IMR-90 (cell line): ENCODE measurements at regions not wholly inside any gene's neighbourhood (a gene's known extent, or its start where the extent isn't known, plus 50 kb on each side); places are given as distances from the start of the nearest gene placed in this dataset.

Experiments used
- ATAC-seq: fragments of 200-7000 bp; cut with Tn5 transposase; 2 replicates; pipeline ENCODE4 v1.9.1; 2020; ENCODE audit warnings: low read depth, mild to moderate bottlenecking, moderate library complexity
- BruUV-seq: library from RNA; stranded (reverse); fragments of 400-500 nt; replicated peaks from 2 replicates; lab custom pipeline; 2021; lab: Mats Ljungman, UMichigan
- CTCF ChIA-PET: fragments of 300-600 bp; formaldehyde crosslinking; extraction: SDS; loops from one replicate; lab custom pipeline; 2021; ENCODE audit warnings: antibody characterized with exemption; lab: Yijun Ruan, JAX
- POLR2A ChIA-PET: fragments of 300-600 bp; sonication (Branson Sonifier 250); formaldehyde crosslinking; loops from one replicate; lab custom pipeline; 2022; ENCODE audit warnings: antibody characterized with exemption; ENCODE audit not compliant: unreplicated experiment; lab: Charles Lee
- DNase-seq: peaks from one replicate; pipeline ENCODE4 v3.0.0; 2013
- H2AFZ ChIP-seq: replicated peaks from 2 replicates; pipeline ENCODE3; 2013; ENCODE audit warnings: low read length, mild to moderate bottlenecking; ENCODE audit not compliant: poor library complexity
- H2AK5ac ChIP-seq: 2 replicates; pipeline ENCODE4 v1.6.1; 2013; ENCODE audit warnings: low read depth, low read length, inconsistent platforms
- H2AK9ac ChIP-seq: replicated peaks from 2 replicates; pipeline ENCODE3; 2013; ENCODE audit warnings: mild to moderate bottlenecking, low read depth, low read length, moderate library complexity; ENCODE audit not compliant: poor library complexity
- H2BK120ac ChIP-seq: 2 replicates; pipeline ENCODE4 v1.6.1; 2013; ENCODE audit warnings: low read depth, low read length, inconsistent platforms
- H2BK15ac ChIP-seq: 3 replicates; pipeline ENCODE4 v1.6.1; 2013; ENCODE audit warnings: low read depth, low read length, inconsistent platforms
- H2BK20ac ChIP-seq: 2 replicates; pipeline ENCODE4 v1.6.1; 2013; ENCODE audit warnings: low read depth, mild to moderate bottlenecking, inconsistent platforms, low read length, moderate library complexity
- H2BK5ac ChIP-seq: 2 replicates; pipeline ENCODE4 v1.6.1; 2013; ENCODE audit warnings: mild to moderate bottlenecking, low read depth, low read length, inconsistent platforms; ENCODE audit not compliant: poor library complexity, severe bottlenecking
- H3K14ac ChIP-seq: replicated peaks from 2 replicates; pipeline ENCODE4 v1.6.1; 2013; ENCODE audit warnings: low read depth, low read length, inconsistent platforms
- H3K18ac ChIP-seq: 2 replicates; pipeline ENCODE4 v1.6.1; 2013; ENCODE audit warnings: low read depth, low read length, control low read depth
- H3K23ac ChIP-seq: 2 replicates; pipeline ENCODE4 v1.6.1; 2013; ENCODE audit warnings: low read depth, low read length, inconsistent platforms
- H3K27ac ChIP-seq: 2 replicates; pipeline ENCODE4 v1.5.1; 2013; ENCODE audit warnings: mild to moderate bottlenecking, control low read depth, low read length; ENCODE audit not compliant: insufficient read depth
- H3K27me3 ChIP-seq: 2 replicates; pipeline ENCODE4 v1.6.1; 2013; ENCODE audit warnings: low read length; ENCODE audit not compliant: control insufficient read depth, insufficient read depth
- H3K36me3 ChIP-seq: 2 replicates; pipeline ENCODE4 v1.6.1; 2013; ENCODE audit warnings: low read length, mixed read lengths; ENCODE audit not compliant: control insufficient read depth, insufficient read depth
- H3K4ac ChIP-seq: 2 replicates; pipeline ENCODE4 v1.6.1; 2013; ENCODE audit warnings: low read depth, low read length, inconsistent platforms
- H3K4me1 ChIP-seq: 2 replicates; pipeline ENCODE4 v1.6.1; 2013; ENCODE audit warnings: low read length, mixed read lengths; ENCODE audit not compliant: control insufficient read depth, insufficient read depth
- H3K4me2 ChIP-seq: 2 replicates; pipeline ENCODE4 v1.6.1; 2013; ENCODE audit warnings: low read depth, mild to moderate bottlenecking, control low read depth, low read length, moderate library complexity
- H3K4me3 ChIP-seq: 2 replicates; pipeline ENCODE4 v1.5.1; 2013; ENCODE audit warnings: low read depth, mild to moderate bottlenecking, control low read depth, low read length, moderate library complexity; ENCODE audit not compliant: insufficient read depth
- H3K56ac ChIP-seq: 2 replicates; pipeline ENCODE4 v1.6.1; 2013; ENCODE audit warnings: low read length, inconsistent platforms; ENCODE audit not compliant: insufficient read depth; ENCODE audit errors: extremely low read depth
- H3K79me1 ChIP-seq, 2 experiments: 2 replicates each; pipeline ENCODE4 v1.6.1; 2013; ENCODE audit warnings: low read length in 2 of 2, inconsistent platforms in 1 of 2, low read depth in 1 of 2
- H3K9ac ChIP-seq: 2 replicates; pipeline ENCODE4 v1.6.1; 2013; ENCODE audit warnings: low read depth, low read length, control low read depth
- H3K9me1 ChIP-seq: 2 replicates; pipeline ENCODE4 v1.6.1; 2013; ENCODE audit warnings: low read length, inconsistent platforms; ENCODE audit not compliant: insufficient read depth
- H3K9me3 ChIP-seq: 2 replicates; pipeline ENCODE4 v1.6.1; 2013; ENCODE audit warnings: low read length; ENCODE audit not compliant: control insufficient read depth, insufficient read depth
- H4K20me1 ChIP-seq: 2 replicates; pipeline ENCODE4 v1.6.1; 2013; ENCODE audit warnings: low read length, inconsistent platforms; ENCODE audit not compliant: insufficient read depth
- H4K5ac ChIP-seq: 2 replicates; pipeline ENCODE4 v1.6.1; 2013; ENCODE audit warnings: mild to moderate bottlenecking, low read depth, low read length, control low read depth
- H4K8ac ChIP-seq, 2 experiments: 2 replicates each; pipeline ENCODE4 v1.6.1; 2013; ENCODE audit warnings: low read depth in 2 of 2, low read length in 2 of 2, control low read depth in 1 of 2, inconsistent platforms in 1 of 2
- H4K91ac ChIP-seq: 2 replicates; pipeline ENCODE4 v1.6.1; 2013; ENCODE audit warnings: low read depth, low read length, inconsistent platforms; ENCODE audit not compliant: insufficient read depth
- CEBPB ChIP-seq: IDR thresholded peaks from 2 replicates; pipeline ENCODE4 v1.6.1; 2012; ENCODE audit warnings: low read depth, low read length, improper control_type of control experiment
- CHD1 ChIP-seq: IDR thresholded peaks from 2 replicates; pipeline ENCODE4 v1.6.1; 2012; ENCODE audit warnings: low read depth, low read length, improper control_type of control experiment
- MAFK ChIP-seq: IDR thresholded peaks from 2 replicates; pipeline ENCODE4 v1.6.1; 2012; ENCODE audit warnings: low read depth, low read length, improper control_type of control experiment
- MAZ ChIP-seq: IDR thresholded peaks from 2 replicates; pipeline ENCODE4 v1.6.1; 2012; ENCODE audit warnings: low read depth, mild to moderate bottlenecking, low read length, improper control_type of control experiment, moderate library complexity, borderline replicate concordance
- NFE2L2 ChIP-seq: fragments of 150-350 bp; IDR thresholded peaks from 2 replicates; pipeline ENCODE4 v1.6.1; 2016; ENCODE audit warnings: low read depth, mild to moderate bottlenecking, low read length
- POLR2A ChIP-seq: IDR thresholded peaks from 2 replicates; pipeline ENCODE4 v1.6.1; 2012; ENCODE audit warnings: mild to moderate bottlenecking, low read depth, low read length
- SMC3 ChIP-seq: fragments of 150-350 bp; IDR thresholded peaks from 2 replicates; pipeline ENCODE4 v1.6.1; 2016; ENCODE audit warnings: low read depth, mild to moderate bottlenecking, antibody characterized with exemption, low read length, moderate library complexity
- WGBS, 2 experiments: methylation state at CpG; one replicate each; pipeline versions ENCODE4 v1.1.5 to v1.1.7; 2013; ENCODE audit warnings: missing lambda C conversion rate in 2 of 2; ENCODE audit not compliant: insufficient read length in 1 of 2; ENCODE audit errors: extremely low coverage in 2 of 2; 5-methylcytosine and 5-hydroxymethylcytosine counted together
- dilution Hi-C: fragments of 300-500 bp; cut with HindIII; formaldehyde crosslinking; loops from one replicate; pipeline ENCODE4 v1.14.3; 2018; ENCODE audit warnings: low sequenced_read_pairs; ENCODE audit not compliant: unreplicated experiment
- in situ Hi-C: fragments of 300-500 bp; cut with MboI; formaldehyde crosslinking; loops from 3 replicates; pipeline ENCODE4 v1.14.3; 2019; ENCODE audit warnings: low sequenced_read_pairs, inconsistent platforms, mixed read lengths
- intact Hi-C: fragments of 100-400 bp; cut with micrococcal nuclease; formaldehyde crosslinking; loops from 2 replicates; pipeline ENCODE4 v1.10.0; 2022
- TF ChIP-seq, protein P1 (sequence below): fragments of 150-350 bp; IDR thresholded peaks from 2 replicates; pipeline ENCODE4 v1.6.1; 2016; ENCODE audit warnings: low read depth, mild to moderate bottlenecking, low read length, moderate library complexity, borderline replicate concordance
- TF ChIP-seq, protein P2 (sequence below): conservative IDR thresholded peaks from 2 replicates; pipeline ENCODE4 v1.5.1; 2012; ENCODE audit warnings: mild to moderate bottlenecking, low read depth, low read length, improper control_type of control experiment

DNA sequence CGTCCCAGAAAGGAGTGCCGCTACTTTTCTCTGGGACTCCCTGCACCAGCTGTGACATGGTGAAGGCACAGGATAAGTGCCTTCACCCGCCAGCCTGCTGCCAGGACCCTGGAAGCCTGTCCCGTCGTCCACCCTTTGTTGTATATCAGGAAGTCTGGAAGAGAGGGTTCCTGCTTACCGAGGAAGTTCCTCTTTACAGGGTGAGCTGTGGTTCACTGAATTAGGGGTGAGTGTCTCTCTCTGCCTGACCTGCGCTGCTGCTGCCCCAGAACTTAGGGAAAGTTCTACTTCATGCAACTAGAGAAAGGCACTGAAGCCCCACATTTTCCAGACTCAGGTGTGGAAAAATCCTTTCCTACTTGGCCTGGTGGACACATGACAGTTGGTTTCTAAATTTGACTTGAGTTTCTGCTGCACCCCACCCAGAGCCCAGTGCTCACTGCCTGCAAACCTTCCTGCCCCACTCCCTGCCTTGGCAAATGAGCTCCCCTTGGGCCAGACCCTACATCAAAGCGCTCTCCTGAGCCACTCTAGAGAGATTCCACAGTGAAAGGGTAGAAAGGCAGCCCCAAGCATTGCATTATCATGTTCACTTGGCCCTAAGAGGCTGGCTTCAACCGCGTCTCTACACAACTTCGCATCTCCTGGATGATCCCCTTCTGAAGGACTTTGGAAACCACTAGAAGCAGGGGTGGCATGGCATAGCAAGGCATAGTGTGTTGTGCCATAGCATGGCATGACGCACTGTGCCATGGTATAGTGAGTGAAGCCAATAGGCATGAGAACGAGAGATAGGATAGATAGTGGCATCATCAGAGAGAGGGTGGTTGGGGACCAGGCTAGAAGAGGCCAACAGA lies 215.8 kb upstream of the CDYL start:
- H3K4me3 ChIP-seq: no peak overlapping the region
- no peak overlapping the region for H3K18ac ChIP-seq
- H3K4me2 ChIP-seq: no peak overlapping the region
- no peak overlapping the region for H2BK15ac ChIP-seq
- H3K9ac ChIP-seq: no peak overlapping the region
- peaks cover 4% of the 10 kb centered on the region for H3K9me3 ChIP-seq
- H4K91ac ChIP-seq: no peak overlapping the region
- peaks cover 4% of the 10 kb centered on the region; the same call in 1 of the 2 replicates for H3K9me1 ChIP-seq
- no peak overlapping the region for H3K23ac ChIP-seq
- H3K14ac ChIP-seq: no peak overlapping the region
- 0 out of 2 replicates have a peak, but pooled peaks cover 3% of the 10 kb centered on the region for H3K27me3 ChIP-seq
- H2AFZ ChIP-seq: no peak overlapping the region
- ATAC-seq (no peak), DNase-seq (no peak)
- no peak overlapping the region for H2BK20ac ChIP-seq
- H4K8ac ChIP-seq: no peak overlapping the region
- H2AK5ac ChIP-seq: no peak overlapping the region
- no peak overlapping the region for H2BK5ac ChIP-seq
- 97% methylated on average over 3 of the region's 13 CpGs; no CpG with 5 or more reads in 1 of the 2 experiments for WGBS, 2 experiments
- no peaks in the 10 kb centered on the region for H3K4me1 ChIP-seq
- no peak for TF ChIP-seq MAFK
- no peak for TF ChIP-seq NFE2L2
- TF ChIP-seq, protein P1, sequence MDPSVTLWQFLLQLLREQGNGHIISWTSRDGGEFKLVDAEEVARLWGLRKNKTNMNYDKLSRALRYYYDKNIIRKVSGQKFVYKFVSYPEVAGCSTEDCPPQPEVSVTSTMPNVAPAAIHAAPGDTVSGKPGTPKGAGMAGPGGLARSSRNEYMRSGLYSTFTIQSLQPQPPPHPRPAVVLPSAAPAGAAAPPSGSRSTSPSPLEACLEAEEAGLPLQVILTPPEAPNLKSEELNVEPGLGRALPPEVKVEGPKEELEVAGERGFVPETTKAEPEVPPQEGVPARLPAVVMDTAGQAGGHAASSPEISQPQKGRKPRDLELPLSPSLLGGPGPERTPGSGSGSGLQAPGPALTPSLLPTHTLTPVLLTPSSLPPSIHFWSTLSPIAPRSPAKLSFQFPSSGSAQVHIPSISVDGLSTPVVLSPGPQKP: no peak
- TF ChIP-seq SMC3: no peak
- TF ChIP-seq CHD1: no peak
- no peak for TF ChIP-seq POLR2A
- TF ChIP-seq, protein P2, sequence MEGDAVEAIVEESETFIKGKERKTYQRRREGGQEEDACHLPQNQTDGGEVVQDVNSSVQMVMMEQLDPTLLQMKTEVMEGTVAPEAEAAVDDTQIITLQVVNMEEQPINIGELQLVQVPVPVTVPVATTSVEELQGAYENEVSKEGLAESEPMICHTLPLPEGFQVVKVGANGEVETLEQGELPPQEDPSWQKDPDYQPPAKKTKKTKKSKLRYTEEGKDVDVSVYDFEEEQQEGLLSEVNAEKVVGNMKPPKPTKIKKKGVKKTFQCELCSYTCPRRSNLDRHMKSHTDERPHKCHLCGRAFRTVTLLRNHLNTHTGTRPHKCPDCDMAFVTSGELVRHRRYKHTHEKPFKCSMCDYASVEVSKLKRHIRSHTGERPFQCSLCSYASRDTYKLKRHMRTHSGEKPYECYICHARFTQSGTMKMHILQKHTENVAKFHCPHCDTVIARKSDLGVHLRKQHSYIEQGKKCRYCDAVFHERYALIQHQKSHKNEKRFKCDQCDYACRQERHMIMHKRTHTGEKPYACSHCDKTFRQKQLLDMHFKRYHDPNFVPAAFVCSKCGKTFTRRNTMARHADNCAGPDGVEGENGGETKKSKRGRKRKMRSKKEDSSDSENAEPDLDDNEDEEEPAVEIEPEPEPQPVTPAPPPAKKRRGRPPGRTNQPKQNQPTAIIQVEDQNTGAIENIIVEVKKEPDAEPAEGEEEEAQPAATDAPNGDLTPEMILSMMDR: no peak
- TF ChIP-seq MAZ: no peak
- TF ChIP-seq CEBPB: no peak
- H3K56ac ChIP-seq: no peak overlapping the region
- intact Hi-C loops: no loop called here
- H3K36me3 ChIP-seq: no peaks in the 10 kb centered on the region
- ChIA-PET CTCF (no interaction called here), POLR2A (no interaction called here)
- H2AK9ac ChIP-seq: no peak overlapping the region
- no peak overlapping the region for H3K27ac ChIP-seq
- in situ Hi-C loops: no loop called here
- H4K5ac ChIP-seq: no peak overlapping the region
- dilution Hi-C loops: no loop called here
- no peak overlapping the region for H2BK120ac ChIP-seq
- H4K20me1 ChIP-seq: no peaks in the 10 kb centered on the region
- no TSS peak for BruUV-seq
- H3K79me1 ChIP-seq: no peaks in the 10 kb centered on the region
- H3K4ac ChIP-seq: no peak overlapping the region
